RPMI8226 (cell line): ENCODE measurements at regions not wholly inside any gene's neighbourhood (a gene's known extent, or its start where the extent isn't known, plus 50 kb on each side); places are given as distances from the start of the nearest gene placed in this dataset.
"Not testable (repeated sequence)": the region's sequence is repeated elsewhere in the genome, so short reads cannot be mapped to it uniquely, and the experiment has no call there.

Experiments
- DNase-seq: peaks from one replicate; pipeline ENCODE4 v3.0.0-alpha.2; 2015

- not testable (repeated sequence) for DNase-seq
Observed at GRCh38 chr21:5217933-5218332, 5303.4 kb upstream of the TPTE start.

GRCh38 chr21:5219988-5220387 lies 5301.4 kb upstream of the TPTE start:
- DNase-seq = not testable (repeated sequence)

- DNase-seq = peak; percentile 69
Observed at GRCh38 chr21:5220468-5220867, 5300.9 kb upstream of the TPTE start.

- DNase-seq = not testable (repeated sequence)
Observed at GRCh38 chr21:5221458-5222050, 5299.8 kb upstream of the TPTE start.

GRCh38 chr21:5222996-5223782 lies 5298.2 kb upstream of the TPTE start:
- not testable (repeated sequence) for DNase-seq

- not testable (repeated sequence) for DNase-seq
Observed at GRCh38 chr21:5224156-5224555, 5297.2 kb upstream of the TPTE start.

DNA sequence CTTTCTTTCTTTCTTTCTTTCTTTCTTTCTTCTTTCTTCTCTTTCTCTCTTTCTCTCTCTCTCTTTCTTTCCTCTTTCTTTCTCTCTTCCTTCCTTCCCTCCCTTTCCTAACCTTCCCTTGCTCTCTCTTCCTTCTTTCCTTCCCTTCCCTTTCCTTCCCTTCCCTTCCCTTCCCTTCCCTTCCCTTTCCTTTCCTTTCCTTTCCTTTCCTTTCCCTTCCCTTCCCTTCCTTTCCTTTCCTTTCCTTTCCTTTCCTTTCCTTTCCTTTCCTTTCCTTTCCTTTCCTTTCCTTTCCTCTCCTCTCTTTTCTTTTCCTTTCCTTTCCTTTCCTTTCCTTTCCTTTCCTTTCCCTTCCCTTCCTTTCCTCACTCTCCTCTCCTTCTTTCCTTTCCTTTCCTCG lies 5294.1 kb upstream of the TPTE start:
- not testable (repeated sequence) for DNase-seq

DNA sequence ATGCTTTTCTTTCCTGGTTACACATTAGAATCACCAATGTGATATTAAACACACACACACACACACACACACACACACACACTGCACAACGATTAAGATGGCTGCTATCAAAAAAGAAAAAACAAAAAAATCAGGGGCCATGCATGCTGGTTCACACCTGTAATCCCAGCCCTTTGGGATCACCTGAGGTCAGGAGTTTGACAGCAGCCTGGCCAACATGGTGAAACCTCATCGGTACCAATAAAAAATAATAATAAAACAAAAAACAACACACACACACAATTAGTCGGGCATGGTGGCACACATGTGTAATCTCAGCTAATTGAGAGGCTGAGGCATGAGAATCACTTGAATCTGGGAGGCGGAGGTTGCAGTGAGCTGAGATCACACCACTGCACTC lies 5290.8 kb upstream of the TPTE start:
- DNase-seq = not testable (repeated sequence)

DNA sequence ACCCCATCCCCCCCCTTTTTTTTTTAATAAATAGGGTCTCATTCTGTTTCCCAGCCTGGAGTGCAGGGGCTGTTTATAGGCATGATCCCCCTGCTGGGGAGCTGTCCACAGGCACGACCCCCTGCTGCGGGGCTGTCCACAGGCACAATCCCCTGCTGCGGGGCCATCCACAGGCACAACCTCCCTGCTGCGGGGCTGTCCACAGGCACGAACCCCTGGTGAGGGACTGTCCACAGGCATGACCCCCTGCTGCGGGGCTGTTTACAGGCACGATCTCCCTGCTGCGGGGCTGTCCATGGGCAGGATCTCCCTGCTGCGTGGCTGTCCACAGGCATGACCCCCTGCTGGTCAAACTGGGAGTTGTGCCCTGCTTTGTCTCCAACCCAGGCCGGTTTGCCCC lies 5290.1 kb upstream of the TPTE start:
- DNase-seq = not testable (repeated sequence)

GRCh38 chr21:5232176-5232958 lies 5289.0 kb upstream of the TPTE start:
- not testable (repeated sequence) for DNase-seq

GRCh38 chr21:5235761-5236160 lies 5285.6 kb upstream of the TPTE start:
- not testable (repeated sequence) for DNase-seq

DNA sequence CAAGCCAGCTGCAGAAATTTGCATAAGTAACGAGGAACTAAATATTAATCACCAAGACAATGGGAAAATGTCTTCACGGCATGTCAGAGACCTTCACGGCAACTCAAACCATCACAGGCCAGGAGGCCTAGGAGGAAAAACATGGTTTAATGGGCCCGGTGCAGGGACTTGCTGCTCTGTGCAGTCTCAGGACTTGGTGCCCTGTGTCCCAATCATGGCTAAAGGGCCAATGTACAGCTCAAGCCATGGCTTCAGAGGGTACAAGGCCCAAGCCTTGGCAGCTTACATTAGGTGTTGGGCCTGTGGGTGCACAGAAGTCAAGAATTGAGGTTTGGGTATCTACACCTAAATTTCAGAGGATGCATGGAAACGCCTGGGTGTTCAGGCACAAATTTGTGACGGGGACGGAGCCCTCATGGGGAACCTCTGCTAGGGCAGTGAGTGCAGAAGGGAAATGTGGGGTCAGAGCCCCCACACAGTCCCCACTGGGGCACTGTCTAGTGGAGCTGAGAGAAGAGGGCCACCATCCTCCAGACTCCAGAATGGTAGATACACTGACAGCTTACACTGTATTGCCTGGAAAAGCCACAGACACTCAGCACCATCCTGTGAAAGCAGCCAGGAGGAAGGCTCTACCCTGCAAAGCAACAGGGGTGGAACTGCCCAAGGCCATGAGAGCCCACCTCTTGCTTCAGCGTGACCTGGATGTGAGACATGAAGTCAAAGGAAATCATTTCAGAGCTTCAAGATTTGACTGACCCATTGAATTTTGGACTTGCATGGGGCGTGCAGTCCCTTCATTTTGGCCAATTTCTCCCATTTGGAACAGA lies 5284.3 kb upstream of the TPTE start:
- not testable (repeated sequence) for DNase-seq

DNA sequence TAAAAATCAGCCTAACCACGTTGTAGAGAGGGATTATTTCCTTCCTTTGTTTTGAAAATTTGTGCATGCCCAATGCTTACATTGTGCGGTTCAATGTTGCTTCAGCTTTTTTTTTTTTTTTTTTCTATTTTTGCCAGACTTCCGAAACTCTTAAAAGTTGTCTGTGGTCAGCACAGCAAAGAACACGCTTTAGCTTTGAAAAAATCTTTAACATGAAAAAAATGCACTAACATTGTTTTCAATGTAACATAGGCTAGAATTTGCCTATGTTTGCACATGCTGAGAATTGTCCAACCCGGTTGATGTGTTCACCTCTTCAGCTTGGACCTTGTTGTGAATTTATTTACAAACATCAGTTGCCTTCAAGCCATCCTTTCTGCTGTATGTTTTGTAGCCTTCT lies 5280.9 kb upstream of the TPTE start:
- DNase-seq = peak; percentile 50

DNA sequence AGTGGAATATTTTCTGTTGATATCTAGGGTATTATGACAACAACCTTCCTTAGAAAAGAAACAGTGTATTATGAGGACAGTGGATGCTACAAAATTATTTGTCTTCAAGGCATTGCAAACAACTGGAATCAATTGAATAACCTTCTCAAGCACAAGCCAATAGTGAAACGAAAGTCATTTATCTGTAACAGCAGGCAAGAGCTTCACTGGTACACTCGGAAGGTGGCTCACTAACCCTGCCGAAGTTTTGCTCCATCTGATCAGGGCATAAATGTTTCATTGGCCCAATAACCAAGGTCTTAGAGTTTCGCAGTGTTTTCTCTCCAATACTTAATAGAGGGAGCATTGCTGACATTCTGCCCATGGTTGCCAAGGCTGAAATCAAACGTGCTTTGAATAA lies 5278.7 kb upstream of the TPTE start:
- not testable (repeated sequence) for DNase-seq

DNA sequence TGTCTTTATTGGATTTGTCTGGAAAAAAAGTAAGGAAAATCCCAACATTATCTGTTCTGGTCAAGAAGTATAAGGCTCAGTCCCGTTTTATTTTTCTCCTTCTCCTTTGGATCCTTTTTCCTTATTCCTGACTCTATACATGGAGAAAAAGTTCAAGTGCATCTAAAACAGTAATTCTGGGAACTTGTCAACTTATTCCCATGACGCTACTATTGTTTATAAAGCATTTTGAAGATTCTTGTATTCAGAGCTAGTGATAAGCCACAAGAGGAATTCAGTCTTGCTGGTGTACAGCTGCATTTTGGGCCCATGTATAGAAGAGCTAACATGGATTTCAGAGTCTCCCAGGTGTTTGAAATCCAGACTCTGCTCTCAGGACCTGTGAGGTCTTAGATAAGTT lies 5278.1 kb upstream of the TPTE start:
- DNase-seq = not testable (repeated sequence)

DNA sequence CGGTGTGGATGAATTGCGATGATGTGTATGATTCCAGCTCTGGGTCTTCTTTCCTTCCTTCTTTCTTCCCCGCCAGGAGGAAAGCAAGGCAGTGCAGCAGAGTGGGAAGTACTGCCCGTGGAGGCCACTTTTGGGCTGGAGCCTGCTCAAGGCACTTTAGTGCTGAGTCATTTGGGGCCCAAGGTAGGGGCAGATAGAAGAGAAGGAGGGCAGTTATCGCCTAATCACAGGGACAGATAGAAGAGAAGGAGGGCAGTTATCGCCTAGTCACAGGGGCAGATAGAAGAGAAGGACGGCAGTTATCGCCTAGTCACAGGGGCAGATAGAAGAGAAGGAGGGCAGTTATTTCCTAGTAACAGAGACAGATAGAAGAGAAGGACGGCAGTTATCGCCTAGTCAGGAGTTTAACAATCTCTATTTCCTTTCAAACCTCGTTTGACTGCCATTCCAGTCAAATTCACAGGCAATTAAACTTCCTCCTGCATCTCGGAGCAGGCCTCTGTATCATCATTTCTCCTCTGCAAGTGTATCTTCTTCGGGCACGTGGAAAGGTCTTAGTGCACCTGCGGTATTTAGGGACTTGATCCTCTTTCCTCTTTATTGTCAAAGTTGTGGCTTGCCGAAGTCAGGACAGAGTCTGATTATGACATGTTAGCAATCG lies 5277.5 kb upstream of the TPTE start:
- not testable (repeated sequence) for DNase-seq

DNA sequence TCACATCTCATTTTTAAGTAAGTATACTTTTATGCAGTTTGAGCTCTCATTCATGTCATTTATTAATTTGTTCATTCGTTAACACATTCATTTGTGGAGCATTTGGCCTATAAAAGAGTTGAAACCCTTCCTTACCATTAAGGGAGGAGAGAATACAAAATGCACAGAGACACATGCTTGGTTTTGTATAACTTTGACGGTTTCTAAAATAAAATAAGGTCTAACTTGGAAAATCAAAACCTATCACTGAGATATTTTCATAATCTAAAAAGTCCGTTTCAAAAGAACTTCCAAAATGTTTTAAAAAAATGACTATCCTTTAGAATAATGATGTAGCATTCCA lies 5277.0 kb upstream of the TPTE start:
- DNase-seq = not testable (repeated sequence)

- DNase-seq = not testable (repeated sequence)
Observed at GRCh38 chr21:5244954-5245353, 5276.4 kb upstream of the TPTE start.

- not testable (repeated sequence) for DNase-seq
Observed at GRCh38 chr21:5246416-5246815, 5275.0 kb upstream of the TPTE start.

DNA sequence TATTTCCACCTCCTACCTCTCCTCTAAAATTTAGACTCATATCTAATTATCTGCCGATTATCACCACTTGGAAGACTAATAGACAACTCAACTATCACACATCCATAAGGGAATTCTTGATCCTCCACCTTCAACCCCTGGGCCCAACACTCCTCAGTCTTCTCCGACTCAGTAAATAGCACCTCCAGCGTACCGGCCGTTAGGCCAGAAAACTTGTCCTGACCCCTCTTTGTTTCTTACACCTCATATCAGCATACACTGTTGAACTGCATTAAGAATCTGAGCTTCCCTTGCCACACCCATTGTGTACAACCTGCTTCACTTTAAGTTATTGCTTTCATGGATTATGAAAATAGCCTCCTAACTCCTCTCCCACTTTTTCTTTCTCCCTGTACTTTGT lies 5274.0 kb upstream of the TPTE start:
- DNase-seq = not testable (repeated sequence)

GRCh38 chr21:5250128-5250527 lies 5271.3 kb upstream of the TPTE start:
- not testable (repeated sequence) for DNase-seq

GRCh38 chr21:5251162-5251561 lies 5270.2 kb upstream of the TPTE start:
- not testable (repeated sequence) for DNase-seq
